ENCODE measurements at regions not wholly inside any gene's neighbourhood (a gene's known extent, or its start where the extent isn't known, plus 50 kb on each side); places are given as distances from the start of the nearest gene placed in this dataset.

- no peak for DNase-seq (ENCODE audit: low read depth in 1 of 2, low spot score in 1 of 2)
- no peak overlapping the region for H3K27ac ChIP-seq (replicated peaks)
- TF ChIP-seq REST (IDR thresholded peaks at IDR 0.05; ENCODE audit: insufficient replicate concordance, low read depth) (no peak), CTCF (IDR thresholded peaks at IDR 0.05; ENCODE audit: insufficient read depth, low read length) (no peak), GABPA (IDR thresholded peaks at IDR 0.05; ENCODE audit: low read depth) (no peak), POLR2AphosphoS5 (IDR thresholded peaks at IDR 0.05; ENCODE audit: low read depth) (no peak), SPI1 (IDR thresholded peaks at IDR 0.05; ENCODE audit: borderline replicate concordance, low read depth) (no peak)
- no peaks in the 10 kb centered on the region for H3K27me3 ChIP-seq (ENCODE audit: insufficient read depth, poor library complexity, severe bottlenecking)
- H3K4me3 ChIP-seq (replicated peaks; ENCODE audit: insufficient read depth, low read length) = no peak overlapping the region
Observed at GRCh38 chr6:43967719-43968091, 159.5 kb downstream of the MRPL14 start.

GRCh38 chr6:43966853-43967718 is 160.2 kb downstream of the MRPL14 start:
- H3K27me3 ChIP-seq (ENCODE audit: insufficient read depth, poor library complexity, severe bottlenecking) = no peaks in the 10 kb centered on the region
- no peak overlapping the region for H3K4me3 ChIP-seq (replicated peaks; ENCODE audit: insufficient read depth, low read length)
- DNase-seq (ENCODE audit: low read depth in 1 of 2, low spot score in 1 of 2) = no peak
- H3K27ac ChIP-seq (replicated peaks) = no peak overlapping the region
- TF ChIP-seq REST (IDR thresholded peaks at IDR 0.05; ENCODE audit: insufficient replicate concordance, low read depth) = no peak
- TF ChIP-seq SPI1 (IDR thresholded peaks at IDR 0.05; ENCODE audit: borderline replicate concordance, low read depth) = no peak
- TF ChIP-seq CTCF (IDR thresholded peaks at IDR 0.05; ENCODE audit: insufficient read depth, low read length) = no peak
- no peak for TF ChIP-seq POLR2AphosphoS5 (IDR thresholded peaks at IDR 0.05; ENCODE audit: low read depth)
- no peak for TF ChIP-seq GABPA (IDR thresholded peaks at IDR 0.05; ENCODE audit: low read depth)

GRCh38 chr6:43966374-43966658 is 160.9 kb downstream of the MRPL14 start:
- H3K27me3 ChIP-seq (ENCODE audit: insufficient read depth, poor library complexity, severe bottlenecking) = no peaks in the 10 kb centered on the region
- DNase-seq (ENCODE audit: low read depth in 1 of 2, low spot score in 1 of 2) = no peak
- H3K27ac ChIP-seq (replicated peaks) = no peak overlapping the region
- H3K4me3 ChIP-seq (replicated peaks; ENCODE audit: insufficient read depth, low read length) = no peak overlapping the region
- TF ChIP-seq CTCF (IDR thresholded peaks at IDR 0.05; ENCODE audit: insufficient read depth, low read length) (no peak), SPI1 (IDR thresholded peaks at IDR 0.05; ENCODE audit: borderline replicate concordance, low read depth) (no peak)
